22Rv1 (cell line): ENCODE measurements at regions not wholly inside any gene's neighbourhood (a gene's known extent, or its start where the extent isn't known, plus 50 kb on each side); places are given as distances from the start of the nearest gene placed in this dataset.
"Not testable (repeated sequence)": the region's sequence is repeated elsewhere in the genome, so short reads cannot be mapped to it uniquely, and the experiment has no call there.

Experiments used
- H3K27ac ChIP-seq: fragments of 450-650 bp; 2 replicates; pipeline ENCODE4 v1.5.1; 2017
- ZFX ChIP-seq: fragments of 450-650 bp; IDR thresholded peaks from 2 replicates; pipeline ENCODE4 v1.6.1; 2017; ENCODE audit warnings: antibody characterized with exemption, borderline replicate concordance
- TF ChIP-seq, protein P1 (sequence below): fragments of 450-650 bp; IDR thresholded peaks from 2 replicates; pipeline ENCODE4 v1.5.1; 2017; ENCODE audit warnings: mild to moderate bottlenecking

DNA sequence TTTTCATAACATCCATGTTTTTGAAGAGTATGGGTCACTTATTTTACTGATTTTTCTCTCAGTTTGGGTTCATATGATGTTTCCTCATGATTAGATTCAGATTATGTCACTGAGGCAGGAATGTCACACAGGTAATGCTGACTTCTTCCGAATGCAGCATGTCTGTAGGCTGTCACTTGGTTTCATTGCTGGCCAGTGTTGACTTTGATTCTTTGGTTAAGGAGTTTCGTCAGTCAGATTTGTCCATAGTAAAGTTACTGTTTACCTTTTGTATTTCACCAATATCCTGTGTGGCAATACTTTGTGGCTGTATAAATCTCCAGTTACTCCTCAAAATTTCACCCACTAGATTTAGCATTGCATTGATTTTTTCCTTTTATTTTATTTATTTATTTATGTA, 105.6 kb downstream of the MRPL57 start:
- H3K27ac ChIP-seq: no peak overlapping the region
- TF ChIP-seq ZFX: no peak
- TF ChIP-seq, protein P1, sequence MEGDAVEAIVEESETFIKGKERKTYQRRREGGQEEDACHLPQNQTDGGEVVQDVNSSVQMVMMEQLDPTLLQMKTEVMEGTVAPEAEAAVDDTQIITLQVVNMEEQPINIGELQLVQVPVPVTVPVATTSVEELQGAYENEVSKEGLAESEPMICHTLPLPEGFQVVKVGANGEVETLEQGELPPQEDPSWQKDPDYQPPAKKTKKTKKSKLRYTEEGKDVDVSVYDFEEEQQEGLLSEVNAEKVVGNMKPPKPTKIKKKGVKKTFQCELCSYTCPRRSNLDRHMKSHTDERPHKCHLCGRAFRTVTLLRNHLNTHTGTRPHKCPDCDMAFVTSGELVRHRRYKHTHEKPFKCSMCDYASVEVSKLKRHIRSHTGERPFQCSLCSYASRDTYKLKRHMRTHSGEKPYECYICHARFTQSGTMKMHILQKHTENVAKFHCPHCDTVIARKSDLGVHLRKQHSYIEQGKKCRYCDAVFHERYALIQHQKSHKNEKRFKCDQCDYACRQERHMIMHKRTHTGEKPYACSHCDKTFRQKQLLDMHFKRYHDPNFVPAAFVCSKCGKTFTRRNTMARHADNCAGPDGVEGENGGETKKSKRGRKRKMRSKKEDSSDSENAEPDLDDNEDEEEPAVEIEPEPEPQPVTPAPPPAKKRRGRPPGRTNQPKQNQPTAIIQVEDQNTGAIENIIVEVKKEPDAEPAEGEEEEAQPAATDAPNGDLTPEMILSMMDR: no peak

DNA sequence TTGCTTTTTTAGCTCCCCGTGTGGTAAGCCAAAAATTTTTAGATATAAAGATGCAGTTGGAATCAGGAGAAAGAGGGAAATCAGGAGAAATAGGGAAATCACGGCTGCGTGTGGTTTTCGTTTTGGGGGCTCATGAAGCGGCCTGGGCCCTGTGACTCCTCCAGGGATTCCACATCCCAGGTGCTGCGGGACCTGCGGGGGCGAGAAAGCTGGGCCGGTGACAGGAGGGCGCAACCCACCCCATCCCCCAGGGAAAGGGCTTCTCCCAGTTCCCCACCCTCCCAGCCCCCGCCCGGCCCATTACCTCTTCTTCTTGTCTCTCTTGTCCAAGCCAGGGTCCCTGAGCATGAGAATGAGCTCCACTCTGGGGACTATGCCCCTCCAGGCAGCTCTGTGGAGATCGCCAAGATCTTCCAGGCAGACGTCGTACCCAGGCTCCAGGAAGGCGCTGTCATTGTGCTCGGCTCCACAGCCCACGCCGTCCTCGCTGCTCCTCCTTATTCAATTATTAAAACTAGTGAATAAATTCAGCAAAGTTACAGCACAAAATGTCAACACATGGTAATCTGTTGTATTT, 111.0 kb downstream of the MRPL57 start:
- TF ChIP-seq ZFX: no peak
- TF ChIP-seq, protein P1: no peak
- no peak overlapping the region for H3K27ac ChIP-seq

DNA sequence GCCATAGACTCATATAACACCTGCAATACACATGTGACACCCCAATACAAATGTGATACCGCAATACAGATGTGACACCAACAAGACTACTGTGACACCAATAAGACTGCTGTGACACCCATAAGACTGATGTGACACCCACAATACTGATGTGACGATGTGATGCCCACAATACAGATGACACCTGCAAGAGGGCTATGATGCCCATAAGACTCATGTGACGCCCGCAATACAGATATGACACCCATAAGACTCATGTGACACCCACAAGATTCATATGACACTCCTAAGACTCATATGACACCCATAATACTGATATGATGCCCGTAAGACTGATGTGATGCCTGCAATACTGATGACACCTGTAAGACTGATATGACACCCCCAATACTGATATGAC, 113.0 kb downstream of the MRPL57 start:
- no peak overlapping the region for H3K27ac ChIP-seq
- TF ChIP-seq, protein P1: no peak
- TF ChIP-seq ZFX: no peak

DNA sequence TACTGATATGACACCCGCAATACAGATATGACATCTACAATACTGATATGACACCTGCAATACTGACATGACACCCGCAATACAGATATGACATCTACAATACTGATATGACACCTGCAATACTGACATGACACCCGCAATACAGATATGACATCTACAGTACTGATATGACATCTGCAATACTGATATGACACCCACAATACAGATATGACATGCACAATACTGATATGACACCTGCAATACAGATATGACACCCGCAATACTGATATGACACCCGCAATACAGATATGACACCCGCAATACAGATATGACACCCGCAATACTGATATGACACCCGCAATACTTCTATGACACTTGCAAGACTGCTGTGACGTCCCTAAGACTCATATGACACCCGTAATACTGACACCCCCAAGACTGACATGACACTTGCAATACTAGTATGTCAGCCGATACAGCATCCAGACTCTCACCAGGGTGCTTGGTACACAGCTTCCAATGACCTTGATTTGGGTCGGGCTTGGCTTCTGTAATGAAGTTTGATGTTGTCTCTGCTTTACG, 114.1 kb downstream of the MRPL57 start:
- not testable (repeated sequence) for H3K27ac ChIP-seq

DNA sequence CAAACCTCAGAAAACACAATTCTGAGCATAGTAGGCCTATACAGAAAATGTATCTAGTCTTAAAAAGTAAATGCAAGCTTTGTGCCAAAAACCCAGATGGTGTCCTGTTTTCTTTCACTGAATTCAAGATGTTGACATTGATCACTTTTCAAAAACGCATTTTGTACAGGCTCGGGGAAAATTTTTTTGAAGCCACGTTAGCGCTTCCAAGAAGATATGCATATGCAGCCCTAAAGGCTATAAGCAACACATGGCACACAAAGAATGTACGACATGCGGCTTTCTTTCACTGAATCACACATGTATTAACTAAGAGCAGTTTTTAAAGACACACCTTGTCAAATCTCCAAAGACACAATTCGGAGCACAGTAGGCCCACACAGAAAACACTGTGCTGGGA, 115.4 kb downstream of the MRPL57 start:
- no peak for TF ChIP-seq ZFX
- TF ChIP-seq, protein P1: no peak

DNA sequence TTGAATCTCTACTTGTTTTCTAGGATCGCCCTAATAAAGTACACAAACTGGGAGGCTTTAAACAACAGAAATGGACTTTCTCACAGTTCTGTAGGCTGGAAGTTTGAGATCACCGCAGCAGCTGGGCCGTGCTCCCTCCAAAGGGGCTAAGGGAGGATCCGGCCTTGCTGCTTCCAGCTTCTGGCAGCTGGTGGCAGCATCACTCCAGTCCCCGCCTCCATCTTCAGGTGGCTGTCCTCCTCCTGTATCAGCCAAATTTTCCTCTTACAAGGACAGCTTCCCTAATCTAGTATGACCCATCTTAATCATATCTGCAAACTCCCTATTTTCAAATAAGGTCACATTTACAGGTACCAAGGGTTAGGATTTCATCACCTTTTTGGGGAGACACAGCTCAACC, 120.5 kb downstream of the MRPL57 start:
- TF ChIP-seq, protein P1: peak; percentile 72
- peak overlapping the region; percentile 87 for H3K27ac ChIP-seq

More for the DNA sequence above, 115.4 kb downstream of the MRPL57 start:
- no peak overlapping the region for H3K27ac ChIP-seq

DNA sequence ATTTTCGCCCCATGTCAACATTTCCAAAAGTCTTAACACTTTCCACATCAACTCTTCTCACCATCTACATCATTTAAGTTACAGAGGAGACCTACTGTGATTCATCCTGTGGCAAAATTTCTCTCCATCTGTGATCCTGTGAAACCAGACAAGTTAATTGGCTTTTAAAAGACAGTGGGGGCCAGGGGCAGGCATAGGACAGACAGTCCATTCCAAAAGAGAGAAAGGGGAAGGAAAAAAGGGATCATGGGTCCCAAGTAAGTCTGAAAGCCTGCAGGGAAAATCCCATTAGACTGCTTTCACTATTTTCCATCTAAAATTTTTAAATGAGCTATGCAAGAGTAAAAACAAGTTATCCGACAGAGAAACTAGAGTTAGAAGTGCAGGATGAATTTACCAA, 121.0 kb downstream of the MRPL57 start:
- peak overlapping the region; percentile 87 for H3K27ac ChIP-seq
- TF ChIP-seq, protein P1: no peak
- no peak for TF ChIP-seq ZFX
